ACHN (cell line): ENCODE measurements at regions not wholly inside any gene's neighbourhood (a gene's known extent, or its start where the extent isn't known, plus 50 kb on each side); places are given as distances from the start of the nearest gene placed in this dataset.

Experiments
- DNase-seq: peaks from one replicate; pipeline ENCODE4 v3.0.0-alpha.2; 2015
- in situ Hi-C: cut with HindIII; loops from 2 replicates; pipeline ENCODE4 v1.10.0; 2017; ENCODE audit warnings: low sequenced_read_pairs, low pct_ligation_motif_present, low pct_unique_long_range_greater_than_20kb

GRCh38 chr2:47226132-47226922 is 50.0 kb upstream of the CALM2 start:
- no peak for DNase-seq
- in situ Hi-C loops = no loop called here
